KMS-11 (cell line): ENCODE measurements at regions not wholly inside any gene's neighbourhood (a gene's known extent, or its start where the extent isn't known, plus 50 kb on each side); places are given as distances from the start of the nearest gene placed in this dataset.

Experiments used
- H2AFZ ChIP-seq: fragments of 200-600 bp; sonication (generic); 2 replicates; pipeline ENCODE4 v1.6.1; 2016; ENCODE audit warnings: antibody characterized with exemption, mixed run types, low read depth
- H3K27ac ChIP-seq: fragments of 200-600 bp; sonication (generic); 2 replicates; pipeline ENCODE4 v1.6.1; 2016; ENCODE audit warnings: mild to moderate bottlenecking, mixed run types
- H3K27me3 ChIP-seq: fragments of 200-600 bp; sonication (generic); 2 replicates; pipeline ENCODE4 v1.6.1; 2017; ENCODE audit warnings: mild to moderate bottlenecking, low read depth, mixed run types, moderate library complexity; ENCODE audit not compliant: insufficient read depth
- H3K36me3 ChIP-seq: fragments of 200-600 bp; sonication (generic); 2 replicates; pipeline ENCODE4 v1.6.1; 2017; ENCODE audit warnings: mild to moderate bottlenecking, mixed run types; ENCODE audit not compliant: insufficient read depth
- H3K4me1 ChIP-seq: fragments of 200-600 bp; sonication (generic); 2 replicates; pipeline ENCODE4 v1.6.1; 2016; ENCODE audit warnings: mild to moderate bottlenecking, low read depth, mixed run types; ENCODE audit not compliant: poor library complexity, severe bottlenecking
- H3K4me2 ChIP-seq: fragments of 200-600 bp; sonication (generic); 2 replicates; pipeline ENCODE4 v1.7.0; 2016; ENCODE audit warnings: mild to moderate bottlenecking, mixed run types
- H3K4me3 ChIP-seq: fragments of 200-600 bp; sonication (generic); IDR thresholded peaks from 2 replicates; pipeline ENCODE4 v1.6.1; 2017; ENCODE audit warnings: low read depth, low read length, mixed read lengths; ENCODE audit not compliant: insufficient read depth
- H3K79me2 ChIP-seq: fragments of 200-600 bp; sonication (generic); 2 replicates; pipeline ENCODE4 v1.6.1; 2016; ENCODE audit warnings: low read depth, mixed run types; ENCODE audit not compliant: insufficient read depth
- H3K9ac ChIP-seq: fragments of 200-600 bp; sonication (generic); 2 replicates; pipeline ENCODE4 v1.6.1; 2016; ENCODE audit warnings: mild to moderate bottlenecking, mixed run types
- H4K20me1 ChIP-seq: fragments of 200-600 bp; sonication (generic); 2 replicates; pipeline ENCODE4 v1.6.1; 2016; ENCODE audit warnings: mild to moderate bottlenecking, mixed run types; ENCODE audit not compliant: insufficient read depth
- CTCF ChIP-seq: fragments of 200-600 bp; sonication (generic); conservative IDR thresholded peaks from 2 replicates; pipeline ENCODE4 v1.6.1; 2017; ENCODE audit warnings: low read depth, mild to moderate bottlenecking, antibody characterized with exemption, low read length, moderate library complexity, mixed read lengths

- H3K79me2 ChIP-seq, result no peaks in the 10 kb centered on the region
- no peak overlapping the region for H3K9ac ChIP-seq
- no peaks in the 10 kb centered on the region for H3K4me1 ChIP-seq
- no peaks in the 10 kb centered on the region for H4K20me1 ChIP-seq
- no peak for TF ChIP-seq CTCF
- no peaks in the 10 kb centered on the region for H3K27me3 ChIP-seq
- no peak overlapping the region for H3K4me3 ChIP-seq
- H3K4me2 ChIP-seq, result no peak overlapping the region
- H3K27ac ChIP-seq, result no peak overlapping the region
- H3K36me3 ChIP-seq, result no peaks in the 10 kb centered on the region
- no peak overlapping the region for H2AFZ ChIP-seq
Measured at GRCh38 chr6:84976526-84977362, 212.3 kb upstream of the TBX18 start.

- Histone ChIP-seq H2AFZ (no peak overlapping the region), H3K27ac (no peak overlapping the region), H3K4me1 (no peaks in the 10 kb centered on the region), H3K4me2 (no peak overlapping the region), H3K27me3 (no peaks in the 10 kb centered on the region), H3K79me2 (no peaks in the 10 kb centered on the region), H3K9ac (no peak overlapping the region), H3K36me3 (no peaks in the 10 kb centered on the region), H4K20me1 (no peaks in the 10 kb centered on the region), H3K4me3 (no peak overlapping the region)
- TF ChIP-seq CTCF, result no peak
Measured at GRCh38 chr6:84975316-84975715, 210.9 kb upstream of the TBX18 start.

GRCh38 chr6:84973606-84974005 is 209.2 kb upstream of the TBX18 start:
- Histone ChIP-seq H3K36me3 (no peaks in the 10 kb centered on the region), H3K4me2 (no peak overlapping the region), H3K4me1 (no peaks in the 10 kb centered on the region), H3K9ac (no peak overlapping the region), H3K27ac (no peak overlapping the region), H4K20me1 (no peaks in the 10 kb centered on the region), H3K79me2 (no peaks in the 10 kb centered on the region), H3K27me3 (no peaks in the 10 kb centered on the region), H3K4me3 (no peak overlapping the region), H2AFZ (no peak overlapping the region)
- TF ChIP-seq CTCF, result no peak

- Histone ChIP-seq H3K4me2 (no peak overlapping the region), H3K4me3 (no peak overlapping the region), H3K9ac (no peak overlapping the region), H2AFZ (no peak overlapping the region), H4K20me1 (no peaks in the 10 kb centered on the region), H3K79me2 (no peaks in the 10 kb centered on the region), H3K27ac (no peak overlapping the region), H3K36me3 (no peaks in the 10 kb centered on the region), H3K27me3 (no peaks in the 10 kb centered on the region), H3K4me1 (no peaks in the 10 kb centered on the region)
- TF ChIP-seq CTCF, result no peak
Measured at GRCh38 chr6:84967965-84968364, 203.6 kb upstream of the TBX18 start.
